ENCODE measurements at regions not wholly inside any gene's neighbourhood (a gene's known extent, or its start where the extent isn't known, plus 50 kb on each side); places are given as distances from the start of the nearest gene placed in this dataset.

DNA sequence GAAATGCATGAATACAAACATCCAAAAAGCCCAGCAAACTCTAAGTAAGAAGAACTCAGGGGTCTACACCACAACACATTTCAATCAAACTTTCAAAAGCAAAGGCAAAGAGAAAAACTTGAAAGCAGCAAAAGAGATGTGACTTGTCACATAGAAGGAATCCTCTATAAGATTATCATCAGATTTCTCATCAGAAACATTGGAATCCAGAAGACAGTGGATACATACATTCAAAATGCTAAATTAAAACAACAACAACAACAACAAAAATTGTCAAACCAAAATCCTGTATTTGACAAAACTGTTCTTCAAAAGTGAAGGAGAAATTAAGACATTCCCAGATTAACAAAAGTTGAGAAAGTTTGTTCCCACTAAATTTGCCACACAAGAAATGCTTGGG, 362.7 kb downstream of the ZNF608 start:
- Histone ChIP-seq H3K4me2 (ENCODE audit: extremely low read depth, insufficient read depth, low read length) (no peak overlapping the region), H3K4me3 (replicated peaks in 1 of 4; ENCODE audit: control extremely low read depth in 1 of 4, insufficient read depth in 1 of 4, low read depth in 3 of 4, low read length in 4 of 4) (no peak overlapping the region), H3K9me3 (ENCODE audit: control insufficient read depth, insufficient read depth, low read depth, low read length) (no peaks in the 10 kb centered on the region), H3K4me1 (ENCODE audit: control insufficient read depth, extremely low read depth, insufficient read depth, low read length) (no peaks in the 10 kb centered on the region), H3K27ac (ENCODE audit: insufficient read depth, low read length) (no peak overlapping the region), H2AFZ (ENCODE audit: low read length) (no peak overlapping the region), H3K79me2 (ENCODE audit: control insufficient read depth, insufficient read depth, low read length) (no peaks in the 10 kb centered on the region), H3K9ac (ENCODE audit: insufficient read depth, low read length) (no peak overlapping the region), H3K27me3 (ENCODE audit: control insufficient read depth, insufficient read depth, low read length) (no peaks in the 10 kb centered on the region), H3K36me3 (ENCODE audit: control insufficient read depth, insufficient read depth, low read length) (no peaks in the 10 kb centered on the region), H4K20me1 (ENCODE audit: control insufficient read depth, extremely low read depth, insufficient read depth, low read length) (no peaks in the 10 kb centered on the region)
- no peak for TF ChIP-seq CTCF (conservative IDR thresholded peaks at IDR 0.05 in 1 of 2, IDR thresholded peaks at IDR 0.05 in 1 of 2; ENCODE audit: low read depth in 1 of 2, low read length in 2 of 2)
- no peak for TF ChIP-seq EZH2 (IDR thresholded peaks at IDR 0.05; ENCODE audit: low read length, missing control alignments)
- no peak for DNase-seq (ENCODE audit: low read depth in 2 of 2)

GRCh38 chr5:124377386-124377785, 369.1 kb downstream of the ZNF608 start:
- Histone ChIP-seq H3K79me2 (ENCODE audit: control insufficient read depth, insufficient read depth, low read length) (no peaks in the 10 kb centered on the region), H3K4me3 (replicated peaks in 1 of 4; ENCODE audit: control extremely low read depth in 1 of 4, insufficient read depth in 1 of 4, low read depth in 3 of 4, low read length in 4 of 4) (no peak overlapping the region), H2AFZ (ENCODE audit: low read length) (no peak overlapping the region), H3K27me3 (ENCODE audit: control insufficient read depth, insufficient read depth, low read length) (no peaks in the 10 kb centered on the region), H3K27ac (ENCODE audit: insufficient read depth, low read length) (no peak overlapping the region), H3K9me3 (ENCODE audit: control insufficient read depth, insufficient read depth, low read depth, low read length) (no peaks in the 10 kb centered on the region), H3K36me3 (ENCODE audit: control insufficient read depth, insufficient read depth, low read length) (no peaks in the 10 kb centered on the region), H3K4me2 (ENCODE audit: extremely low read depth, insufficient read depth, low read length) (no peak overlapping the region), H3K4me1 (ENCODE audit: control insufficient read depth, extremely low read depth, insufficient read depth, low read length) (no peaks in the 10 kb centered on the region), H4K20me1 (ENCODE audit: control insufficient read depth, extremely low read depth, insufficient read depth, low read length) (no peaks in the 10 kb centered on the region), H3K9ac (ENCODE audit: insufficient read depth, low read length) (no peak overlapping the region)
- no peak for DNase-seq (ENCODE audit: low read depth in 2 of 2)
- TF ChIP-seq CTCF (conservative IDR thresholded peaks at IDR 0.05 in 1 of 2, IDR thresholded peaks at IDR 0.05 in 1 of 2; ENCODE audit: low read depth in 1 of 2, low read length in 2 of 2) = no peak
- no peak for TF ChIP-seq EZH2 (IDR thresholded peaks at IDR 0.05; ENCODE audit: low read length, missing control alignments)

GRCh38 chr5:124373883-124374282, 372.6 kb downstream of the ZNF608 start:
- Histone ChIP-seq H3K79me2 (ENCODE audit: control insufficient read depth, insufficient read depth, low read length) (no peaks in the 10 kb centered on the region), H3K9ac (ENCODE audit: insufficient read depth, low read length) (no peak overlapping the region), H3K4me1 (ENCODE audit: control insufficient read depth, extremely low read depth, insufficient read depth, low read length) (no peaks in the 10 kb centered on the region), H4K20me1 (ENCODE audit: control insufficient read depth, extremely low read depth, insufficient read depth, low read length) (no peaks in the 10 kb centered on the region), H2AFZ (ENCODE audit: low read length) (no peak overlapping the region), H3K4me2 (ENCODE audit: extremely low read depth, insufficient read depth, low read length) (no peak overlapping the region), H3K27ac (ENCODE audit: insufficient read depth, low read length) (no peak overlapping the region), H3K9me3 (ENCODE audit: control insufficient read depth, insufficient read depth, low read depth, low read length) (no peaks in the 10 kb centered on the region), H3K4me3 (replicated peaks in 1 of 4; ENCODE audit: control extremely low read depth in 1 of 4, insufficient read depth in 1 of 4, low read depth in 3 of 4, low read length in 4 of 4) (no peak overlapping the region), H3K27me3 (ENCODE audit: control insufficient read depth, insufficient read depth, low read length) (no peaks in the 10 kb centered on the region), H3K36me3 (ENCODE audit: control insufficient read depth, insufficient read depth, low read length) (no peaks in the 10 kb centered on the region)
- no peak for DNase-seq (ENCODE audit: low read depth in 2 of 2)
- TF ChIP-seq EZH2 (IDR thresholded peaks at IDR 0.05; ENCODE audit: low read length, missing control alignments) = no peak
- no peak for TF ChIP-seq CTCF (conservative IDR thresholded peaks at IDR 0.05 in 1 of 2, IDR thresholded peaks at IDR 0.05 in 1 of 2; ENCODE audit: low read depth in 1 of 2, low read length in 2 of 2)

All from fibroblast of lung (primary cell).